MG63 (cell line): ENCODE measurements at regions not wholly inside any gene's neighbourhood (a gene's known extent, or its start where the extent isn't known, plus 50 kb on each side); places are given as distances from the start of the nearest gene placed in this dataset.

ENCODE experiments used
- DNase-seq: peaks from one replicate; pipeline ENCODE4 v3.0.0-alpha.2; 2020
- H3K27me3 ChIP-seq: fragments of 250-450 bp; sonication (Bioruptor Pico); 2 replicates; pipeline ENCODE4 v1.5.1; 2020; ENCODE audit warnings: mild to moderate bottlenecking, moderate library complexity
- H3K36me3 ChIP-seq: fragments of 250-450 bp; sonication (Bioruptor Pico); 2 replicates; pipeline ENCODE4 v1.5.1; 2020; ENCODE audit warnings: mild to moderate bottlenecking, moderate library complexity
- H3K4me3 ChIP-seq: fragments of 250-450 bp; sonication (Bioruptor Pico); 2 replicates; pipeline ENCODE4 v1.5.1; 2020; ENCODE audit warnings: mild to moderate bottlenecking, moderate library complexity
- H3K9me3 ChIP-seq: fragments of 250-450 bp; sonication (Bioruptor Pico); 2 replicates; pipeline ENCODE4 v1.5.1; 2020; ENCODE audit warnings: mild to moderate bottlenecking, moderate library complexity

- Histone ChIP-seq H3K4me3 (no peak overlapping the region), H3K9me3 (peaks cover 5% of the 10 kb centered on the region), H3K27me3 (no peaks in the 10 kb centered on the region; the same call in none of the 2 replicates), H3K36me3 (no peaks in the 10 kb centered on the region)
- no peak for DNase-seq
Measured at GRCh38 chr5:158277276-158277675, 418.3 kb upstream of the CLINT1 start.

- Histone ChIP-seq H3K36me3 (no peaks in the 10 kb centered on the region), H3K9me3 (peaks cover 5% of the 10 kb centered on the region), H3K27me3 (no peaks in the 10 kb centered on the region; the same call in none of the 2 replicates), H3K4me3 (no peak overlapping the region)
- no peak for DNase-seq
Measured at GRCh38 chr5:158276692-158277091, 417.7 kb upstream of the CLINT1 start.

GRCh38 chr5:158275511-158275910 lies 416.6 kb upstream of the CLINT1 start:
- DNase-seq = no peak
- Histone ChIP-seq H3K27me3 (no peaks in the 10 kb centered on the region; the same call in none of the 2 replicates), H3K36me3 (no peaks in the 10 kb centered on the region), H3K9me3 (no peaks in the 10 kb centered on the region; the same call in 1 of the 2 replicates), H3K4me3 (no peak overlapping the region)

GRCh38 chr5:158273035-158273434 lies 414.1 kb upstream of the CLINT1 start:
- no peaks in the 10 kb centered on the region for H3K36me3 ChIP-seq
- no peak for DNase-seq
- H3K27me3 ChIP-seq = no peaks in the 10 kb centered on the region; the same call in none of the 2 replicates
- no peaks in the 10 kb centered on the region for H3K9me3 ChIP-seq
- H3K4me3 ChIP-seq = no peak overlapping the region

- H3K27me3 ChIP-seq = no peaks in the 10 kb centered on the region; the same call in none of the 2 replicates
- H3K9me3 ChIP-seq = no peaks in the 10 kb centered on the region
- H3K4me3 ChIP-seq = no peak overlapping the region
- DNase-seq = no peak
- H3K36me3 ChIP-seq = no peaks in the 10 kb centered on the region
Measured at GRCh38 chr5:158272409-158272808, 413.5 kb upstream of the CLINT1 start.

GRCh38 chr5:158270996-158271554 lies 412.1 kb upstream of the CLINT1 start:
- no peaks in the 10 kb centered on the region for H3K36me3 ChIP-seq
- no peaks in the 10 kb centered on the region; the same call in 1 of the 2 replicates for H3K27me3 ChIP-seq
- no peak for DNase-seq
- 0 out of 2 replicates have a peak, but pooled peaks cover 3% of the 10 kb centered on the region for H3K9me3 ChIP-seq
- H3K4me3 ChIP-seq = no peak overlapping the region

- peaks cover 2% of the 10 kb centered on the region for H3K27me3 ChIP-seq
- peak; percentile 6 for DNase-seq
- 0 out of 2 replicates have a peak, but pooled peaks cover 3% of the 10 kb centered on the region for H3K9me3 ChIP-seq
Measured at GRCh38 chr5:158268286-158268685, 409.3 kb upstream of the CLINT1 start.

GRCh38 chr5:158267228-158267627 lies 408.3 kb upstream of the CLINT1 start:
- H3K4me3 ChIP-seq = no peak overlapping the region
- H3K36me3 ChIP-seq = no peaks in the 10 kb centered on the region
- 0 out of 2 replicates have a peak, but pooled peaks cover 3% of the 10 kb centered on the region for H3K9me3 ChIP-seq
- H3K27me3 ChIP-seq = peaks cover 2% of the 10 kb centered on the region
- DNase-seq = no peak

More at GRCh38 chr5:158268286-158268685, 409.3 kb upstream of the CLINT1 start:
- H3K4me3 ChIP-seq = no peak overlapping the region
- H3K36me3 ChIP-seq = no peaks in the 10 kb centered on the region

- no peak overlapping the region for H3K4me3 ChIP-seq
- H3K9me3 ChIP-seq = 0 out of 2 replicates have a peak, but pooled peaks cover 3% of the 10 kb centered on the region
- DNase-seq = no peak
- H3K36me3 ChIP-seq = no peaks in the 10 kb centered on the region
- H3K27me3 ChIP-seq = peaks cover 2% of the 10 kb centered on the region
Measured at GRCh38 chr5:158265931-158266700, 407.2 kb upstream of the CLINT1 start.

- Histone ChIP-seq H3K9me3 (0 out of 2 replicates have a peak, but pooled peaks cover 3% of the 10 kb centered on the region), H3K4me3 (no peak overlapping the region), H3K27me3 (peaks cover 2% of the 10 kb centered on the region), H3K36me3 (no peaks in the 10 kb centered on the region)
- DNase-seq = no peak
Measured at GRCh38 chr5:158265346-158265745, 406.4 kb upstream of the CLINT1 start.

- Histone ChIP-seq H3K4me3 (no peak overlapping the region), H3K27me3 (peaks cover 2% of the 10 kb centered on the region), H3K36me3 (no peaks in the 10 kb centered on the region), H3K9me3 (0 out of 2 replicates have a peak, but pooled peaks cover 3% of the 10 kb centered on the region)
- no peak for DNase-seq
Measured at GRCh38 chr5:158264264-158264663, 405.3 kb upstream of the CLINT1 start.

GRCh38 chr5:158261674-158262367 lies 402.9 kb upstream of the CLINT1 start:
- Histone ChIP-seq H3K36me3 (no peaks in the 10 kb centered on the region), H3K27me3 (peaks cover 2% of the 10 kb centered on the region), H3K9me3 (0 out of 2 replicates have a peak, but pooled peaks cover 3% of the 10 kb centered on the region), H3K4me3 (no peak overlapping the region)
- DNase-seq = no peak

- Histone ChIP-seq H3K9me3 (no peaks in the 10 kb centered on the region; the same call in 1 of the 2 replicates), H3K36me3 (no peaks in the 10 kb centered on the region), H3K27me3 (no peaks in the 10 kb centered on the region; the same call in 1 of the 2 replicates), H3K4me3 (no peak overlapping the region)
- DNase-seq = no peak
Measured at GRCh38 chr5:158256096-158256495, 397.2 kb upstream of the CLINT1 start.

- H3K36me3 ChIP-seq = no peaks in the 10 kb centered on the region
- H3K9me3 ChIP-seq = no peaks in the 10 kb centered on the region; the same call in 1 of the 2 replicates
- DNase-seq = no peak
- H3K27me3 ChIP-seq = peaks cover 2% of the 10 kb centered on the region
- H3K4me3 ChIP-seq = no peak overlapping the region
Measured at GRCh38 chr5:158255609-158256008, 396.7 kb upstream of the CLINT1 start.

GRCh38 chr5:158246661-158247060 lies 387.7 kb upstream of the CLINT1 start:
- Histone ChIP-seq H3K4me3 (no peak overlapping the region), H3K36me3 (no peaks in the 10 kb centered on the region), H3K9me3 (no peaks in the 10 kb centered on the region), H3K27me3 (peaks cover 11% of the 10 kb centered on the region)
- DNase-seq = peak; percentile 20

GRCh38 chr5:158245513-158245912 lies 386.6 kb upstream of the CLINT1 start:
- H3K27me3 ChIP-seq = peaks cover 9% of the 10 kb centered on the region
- H3K36me3 ChIP-seq = no peaks in the 10 kb centered on the region

GRCh38 chr5:158244882-158245281 lies 385.9 kb upstream of the CLINT1 start:
- H3K4me3 ChIP-seq = no peak overlapping the region
- H3K36me3 ChIP-seq = no peaks in the 10 kb centered on the region
- no peak for DNase-seq
- H3K27me3 ChIP-seq = peaks cover 9% of the 10 kb centered on the region
- H3K9me3 ChIP-seq = no peaks in the 10 kb centered on the region

More at GRCh38 chr5:158245513-158245912, 386.6 kb upstream of the CLINT1 start:
- Histone ChIP-seq H3K4me3 (no peak overlapping the region), H3K9me3 (no peaks in the 10 kb centered on the region)
- DNase-seq = no peak
